HFF-Myc (cell line): ENCODE measurements at regions not wholly inside any gene's neighbourhood (a gene's known extent, or its start where the extent isn't known, plus 50 kb on each side); places are given as distances from the start of the nearest gene placed in this dataset.

Source experiments
- DNase-seq: peaks from one replicate; pipeline ENCODE4 v3.0.0-alpha.2; 2011; ENCODE audit warnings: low read depth; ENCODE audit errors: extremely low read depth
- H3K4me3 ChIP-seq: replicated peaks from 2 replicates; pipeline ENCODE4 v1.5.1; 2011; ENCODE audit warnings: low read depth, mild to moderate bottlenecking, control low read depth, low read length
- TF ChIP-seq, protein P1 (sequence below): IDR thresholded peaks from 2 replicates; pipeline ENCODE4 v1.5.1; 2012; ENCODE audit warnings: mild to moderate bottlenecking, low read depth, low read length, control low read depth; ENCODE audit errors: missing control alignments

DNA sequence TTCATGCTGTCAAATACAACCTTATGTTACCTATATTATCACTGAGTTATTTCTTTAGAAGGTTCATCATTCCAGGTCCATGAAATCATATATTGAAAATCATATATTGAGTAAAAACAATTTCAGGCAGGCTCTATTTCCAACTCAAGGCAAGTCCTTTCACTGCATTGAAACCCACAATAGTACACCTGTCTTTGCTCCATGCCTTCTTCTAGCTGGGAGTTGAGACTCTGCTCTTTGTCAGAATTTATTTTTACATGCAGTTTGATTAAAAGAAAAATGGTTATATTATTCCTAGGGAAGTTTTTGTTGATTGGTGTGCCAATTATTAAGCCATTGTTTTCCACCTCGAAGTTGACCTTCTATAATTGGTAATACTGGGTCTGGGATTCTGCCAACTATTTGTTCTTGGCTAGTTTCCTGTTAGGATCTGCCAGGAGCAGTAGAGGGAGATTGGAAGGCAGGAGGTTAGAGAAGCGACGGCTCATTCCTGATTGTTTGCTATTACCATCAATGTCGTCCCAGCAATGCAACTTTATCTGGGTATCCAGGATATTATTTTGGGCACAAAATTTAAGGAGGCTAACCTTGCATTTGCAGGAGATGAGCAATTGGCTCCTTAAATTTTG lies 79.5 kb upstream of the MIS18BP1 start:
- TF ChIP-seq, protein P1, sequence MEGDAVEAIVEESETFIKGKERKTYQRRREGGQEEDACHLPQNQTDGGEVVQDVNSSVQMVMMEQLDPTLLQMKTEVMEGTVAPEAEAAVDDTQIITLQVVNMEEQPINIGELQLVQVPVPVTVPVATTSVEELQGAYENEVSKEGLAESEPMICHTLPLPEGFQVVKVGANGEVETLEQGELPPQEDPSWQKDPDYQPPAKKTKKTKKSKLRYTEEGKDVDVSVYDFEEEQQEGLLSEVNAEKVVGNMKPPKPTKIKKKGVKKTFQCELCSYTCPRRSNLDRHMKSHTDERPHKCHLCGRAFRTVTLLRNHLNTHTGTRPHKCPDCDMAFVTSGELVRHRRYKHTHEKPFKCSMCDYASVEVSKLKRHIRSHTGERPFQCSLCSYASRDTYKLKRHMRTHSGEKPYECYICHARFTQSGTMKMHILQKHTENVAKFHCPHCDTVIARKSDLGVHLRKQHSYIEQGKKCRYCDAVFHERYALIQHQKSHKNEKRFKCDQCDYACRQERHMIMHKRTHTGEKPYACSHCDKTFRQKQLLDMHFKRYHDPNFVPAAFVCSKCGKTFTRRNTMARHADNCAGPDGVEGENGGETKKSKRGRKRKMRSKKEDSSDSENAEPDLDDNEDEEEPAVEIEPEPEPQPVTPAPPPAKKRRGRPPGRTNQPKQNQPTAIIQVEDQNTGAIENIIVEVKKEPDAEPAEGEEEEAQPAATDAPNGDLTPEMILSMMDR: no peak
- no peak for DNase-seq

DNA sequence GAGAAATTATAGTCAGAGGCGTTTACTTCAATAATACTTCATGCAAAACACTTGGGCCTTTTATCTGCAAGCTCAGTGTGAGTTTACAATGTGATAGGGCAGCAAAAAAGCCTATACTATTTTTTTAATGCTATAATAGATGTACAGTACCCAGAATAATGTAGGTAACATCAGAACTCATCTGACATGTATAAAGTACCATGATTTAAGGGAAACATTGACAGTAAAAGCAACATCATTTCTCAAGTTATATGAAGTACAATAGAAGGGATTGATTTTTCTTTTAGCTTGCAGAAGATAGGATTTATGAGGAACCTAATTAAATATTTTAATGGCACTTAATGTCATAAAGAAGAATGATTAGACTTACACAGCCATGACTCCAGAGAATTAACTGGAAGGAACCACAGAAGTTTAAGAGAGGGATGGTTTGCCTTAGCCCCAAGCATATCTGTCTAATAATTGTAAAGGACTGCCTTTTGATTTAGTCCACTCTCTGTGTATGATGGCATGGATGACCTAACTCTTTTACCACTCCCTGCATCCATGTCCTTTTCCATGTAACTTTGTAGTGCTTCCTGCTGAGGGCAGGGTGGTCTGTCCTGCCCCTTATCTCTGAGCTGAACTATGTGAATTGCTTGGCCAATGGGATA lies 55.9 kb upstream of the MIS18BP1 start:
- TF ChIP-seq, protein P1: no peak
- no peak overlapping the region for H3K4me3 ChIP-seq
- no peak for DNase-seq

More for the DNA sequence above, 79.5 kb upstream of the MIS18BP1 start:
- no peak overlapping the region for H3K4me3 ChIP-seq
